ENCODE measurements at regions not wholly inside any gene's neighbourhood (a gene's known extent, or its start where the extent isn't known, plus 50 kb on each side); places are given as distances from the start of the nearest gene placed in this dataset.

DNA sequence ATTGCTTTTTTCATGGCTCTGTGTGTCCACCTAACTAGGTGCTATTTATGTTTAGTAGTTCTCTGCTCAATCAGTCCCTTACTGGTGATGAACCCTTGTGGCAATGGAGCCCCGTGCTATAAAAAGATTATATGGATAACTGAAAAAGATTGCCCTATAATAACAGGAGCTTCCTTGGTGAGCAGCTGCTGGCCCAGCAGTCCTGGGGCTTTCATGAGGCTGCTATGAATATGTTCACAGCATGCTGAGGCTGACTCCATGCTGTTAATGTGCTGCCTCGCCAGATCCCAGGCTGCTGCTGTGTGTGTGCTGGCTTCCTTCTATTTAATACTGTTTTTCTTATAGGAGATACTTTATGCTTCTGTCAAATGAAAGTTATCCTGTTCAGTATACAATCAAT lies 357.5 kb downstream of the TAF11L14 start:
- TF ChIP-seq CTCF (IDR thresholded peaks at IDR 0.05; ENCODE audit: borderline replicate concordance, extremely low read depth, low read length, poor library complexity, severe bottlenecking) (no peak), EZH2 (IDR thresholded peaks at IDR 0.05; ENCODE audit: borderline replicate concordance, low read depth, low read length, severe bottlenecking) (no peak)

DNA sequence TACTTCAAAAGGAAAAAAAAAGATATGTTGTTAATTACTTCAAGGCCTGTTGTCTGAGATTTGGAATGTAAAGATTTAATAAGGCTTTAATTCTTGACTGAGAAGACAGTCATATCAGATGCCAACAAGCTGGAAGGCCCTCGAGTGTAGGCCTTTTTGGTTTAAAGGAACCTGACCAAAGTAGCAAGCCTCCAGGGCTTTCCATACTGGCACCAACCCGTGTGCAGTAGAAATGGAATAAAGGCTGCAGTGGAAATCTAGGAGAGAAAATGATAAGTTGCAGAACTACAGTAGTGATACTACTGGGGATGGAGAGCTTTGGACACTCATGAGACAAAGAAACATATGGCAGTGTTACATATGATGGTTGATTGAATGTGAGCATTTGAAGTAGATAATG lies 358.0 kb downstream of the TAF11L14 start:
- no peaks in the 10 kb centered on the region for H4K20me1 ChIP-seq (ENCODE audit: insufficient read depth, low read length)
- no peak overlapping the region for H3K4me2 ChIP-seq (ENCODE audit: insufficient read depth, low read length)
- ATAC-seq (ENCODE audit: insufficient read depth, low read depth) (no peak), DNase-seq (no peak)
- H3K36me3 ChIP-seq (ENCODE audit: insufficient read depth, low read length), result no peaks in the 10 kb centered on the region
- H3K79me2 ChIP-seq (ENCODE audit: insufficient read depth, low read length), result no peaks in the 10 kb centered on the region
- H3K4me1 ChIP-seq (ENCODE audit: insufficient read depth, low read length), result no peaks in the 10 kb centered on the region
- H3K27ac ChIP-seq (ENCODE audit: low read length), result no peak overlapping the region
- TF ChIP-seq CTCF (IDR thresholded peaks at IDR 0.05; ENCODE audit: borderline replicate concordance, extremely low read depth, low read length, poor library complexity, severe bottlenecking) (no peak), EZH2 (IDR thresholded peaks at IDR 0.05; ENCODE audit: borderline replicate concordance, low read depth, low read length, severe bottlenecking) (no peak)
- no peak overlapping the region for H2AFZ ChIP-seq (ENCODE audit: low read depth, low read length)
- H3K9ac ChIP-seq (ENCODE audit: low read depth, low read length), result no peak overlapping the region
- H3K9me3 ChIP-seq (ENCODE audit: insufficient read depth, low read length, severe bottlenecking), result no peaks in the 10 kb centered on the region
- no peaks in the 10 kb centered on the region for H3K27me3 ChIP-seq (ENCODE audit: insufficient read depth, low read length, poor library complexity)
- H3K4me3 ChIP-seq (ENCODE audit: low read depth in 1 of 2, low read length in 2 of 2), result no peak overlapping the region

More for the DNA sequence above, 357.5 kb downstream of the TAF11L14 start:
- H3K4me1 ChIP-seq (ENCODE audit: insufficient read depth, low read length), result no peaks in the 10 kb centered on the region
- ATAC-seq (ENCODE audit: insufficient read depth, low read depth) (no peak), DNase-seq (no peak)
- H4K20me1 ChIP-seq (ENCODE audit: insufficient read depth, low read length), result no peaks in the 10 kb centered on the region
- no peak overlapping the region for H2AFZ ChIP-seq (ENCODE audit: low read depth, low read length)
- H3K9me3 ChIP-seq (ENCODE audit: insufficient read depth, low read length, severe bottlenecking), result no peaks in the 10 kb centered on the region
- H3K27me3 ChIP-seq (ENCODE audit: insufficient read depth, low read length, poor library complexity), result no peaks in the 10 kb centered on the region
- H3K79me2 ChIP-seq (ENCODE audit: insufficient read depth, low read length), result no peaks in the 10 kb centered on the region
- H3K4me3 ChIP-seq (ENCODE audit: low read depth in 1 of 2, low read length in 2 of 2), result no peak overlapping the region
- no peak overlapping the region for H3K9ac ChIP-seq (ENCODE audit: low read depth, low read length)
- no peak overlapping the region for H3K27ac ChIP-seq (ENCODE audit: low read length)
- no peak overlapping the region for H3K4me2 ChIP-seq (ENCODE audit: insufficient read depth, low read length)
- no peaks in the 10 kb centered on the region for H3K36me3 ChIP-seq (ENCODE audit: insufficient read depth, low read length)

- no peaks in the 10 kb centered on the region for H3K4me1 ChIP-seq (ENCODE audit: insufficient read depth, low read length)
- no peak overlapping the region for H3K9ac ChIP-seq (ENCODE audit: low read depth, low read length)
- ATAC-seq (ENCODE audit: insufficient read depth, low read depth) (no peak), DNase-seq (no peak)
- no peaks in the 10 kb centered on the region for H3K79me2 ChIP-seq (ENCODE audit: insufficient read depth, low read length)
- no peak overlapping the region for H2AFZ ChIP-seq (ENCODE audit: low read depth, low read length)
- TF ChIP-seq CTCF (IDR thresholded peaks at IDR 0.05; ENCODE audit: borderline replicate concordance, extremely low read depth, low read length, poor library complexity, severe bottlenecking), result no peak
- no peak for TF ChIP-seq EZH2 (IDR thresholded peaks at IDR 0.05; ENCODE audit: borderline replicate concordance, low read depth, low read length, severe bottlenecking)
- no peaks in the 10 kb centered on the region for H3K27me3 ChIP-seq (ENCODE audit: insufficient read depth, low read length, poor library complexity)
- no peaks in the 10 kb centered on the region for H3K36me3 ChIP-seq (ENCODE audit: insufficient read depth, low read length)
- no peak overlapping the region for H3K4me3 ChIP-seq (ENCODE audit: low read depth in 1 of 2, low read length in 2 of 2)
- no peaks in the 10 kb centered on the region for H4K20me1 ChIP-seq (ENCODE audit: insufficient read depth, low read length)
- H3K27ac ChIP-seq (ENCODE audit: low read length), result no peak overlapping the region
- no peak overlapping the region for H3K4me2 ChIP-seq (ENCODE audit: insufficient read depth, low read length)
- H3K9me3 ChIP-seq (ENCODE audit: insufficient read depth, low read length, severe bottlenecking), result no peaks in the 10 kb centered on the region
Observed at GRCh38 chr5:17995997-17996396, 361.7 kb downstream of the TAF11L14 start.

- Histone ChIP-seq H3K36me3 (ENCODE audit: insufficient read depth, low read length) (no peaks in the 10 kb centered on the region), H3K27ac (ENCODE audit: low read length) (no peak overlapping the region)
- DNase-seq, result no peak
Observed at GRCh38 chr5:17999858-18000257, 365.6 kb downstream of the TAF11L14 start.

More at GRCh38 chr5:17999858-18000257, 365.6 kb downstream of the TAF11L14 start:
- Histone ChIP-seq H2AFZ (ENCODE audit: low read depth, low read length) (no peak overlapping the region), H3K4me3 (ENCODE audit: low read depth in 1 of 2, low read length in 2 of 2) (no peak overlapping the region), H3K79me2 (ENCODE audit: insufficient read depth, low read length) (no peaks in the 10 kb centered on the region), H3K4me1 (ENCODE audit: insufficient read depth, low read length) (no peaks in the 10 kb centered on the region), H3K9ac (ENCODE audit: low read depth, low read length) (no peak overlapping the region), H3K9me3 (ENCODE audit: insufficient read depth, low read length, severe bottlenecking) (no peaks in the 10 kb centered on the region), H3K27me3 (ENCODE audit: insufficient read depth, low read length, poor library complexity) (no peaks in the 10 kb centered on the region), H3K4me2 (ENCODE audit: insufficient read depth, low read length) (no peak overlapping the region), H4K20me1 (ENCODE audit: insufficient read depth, low read length) (no peaks in the 10 kb centered on the region)
- TF ChIP-seq EZH2 (IDR thresholded peaks at IDR 0.05; ENCODE audit: borderline replicate concordance, low read depth, low read length, severe bottlenecking) (no peak), CTCF (IDR thresholded peaks at IDR 0.05; ENCODE audit: borderline replicate concordance, extremely low read depth, low read length, poor library complexity, severe bottlenecking) (no peak)
- no peak for ATAC-seq (ENCODE audit: insufficient read depth, low read depth)

Measured in DND-41 (cell line).